K562 (cell line): ENCODE measurements at regions not wholly inside any gene's neighbourhood (a gene's known extent, or its start where the extent isn't known, plus 50 kb on each side); places are given as distances from the start of the nearest gene placed in this dataset.

Experiments used
- CBX5 ChIP-seq: IDR thresholded peaks from 2 replicates; pipeline ENCODE4 v1.6.1; 2014; ENCODE audit warnings: low read depth, borderline replicate concordance
- MECOM ChIP-seq: fragments of 250-450 bp; sonication (Bioruptor Pico); IDR thresholded peaks from 2 replicates; pipeline ENCODE4 v1.8.0; 2022; ENCODE audit warnings: inconsistent platforms
- ZBTB8A ChIP-seq: fragments of 450-650 bp; IDR thresholded peaks from 2 replicates; pipeline ENCODE4 v1.6.1; 2018; ENCODE audit warnings: mild to moderate bottlenecking, moderate library complexity; ENCODE audit not compliant: partially characterized antibody
- ZKSCAN8 ChIP-seq: fragments of 200-800 bp; sonication (Bioruptor generic); IDR thresholded peaks from 2 replicates; pipeline ENCODE4 v1.6.1; 2016; ENCODE audit warnings: missing genetic modification characterization, missing compliant biosample characterization

DNA sequence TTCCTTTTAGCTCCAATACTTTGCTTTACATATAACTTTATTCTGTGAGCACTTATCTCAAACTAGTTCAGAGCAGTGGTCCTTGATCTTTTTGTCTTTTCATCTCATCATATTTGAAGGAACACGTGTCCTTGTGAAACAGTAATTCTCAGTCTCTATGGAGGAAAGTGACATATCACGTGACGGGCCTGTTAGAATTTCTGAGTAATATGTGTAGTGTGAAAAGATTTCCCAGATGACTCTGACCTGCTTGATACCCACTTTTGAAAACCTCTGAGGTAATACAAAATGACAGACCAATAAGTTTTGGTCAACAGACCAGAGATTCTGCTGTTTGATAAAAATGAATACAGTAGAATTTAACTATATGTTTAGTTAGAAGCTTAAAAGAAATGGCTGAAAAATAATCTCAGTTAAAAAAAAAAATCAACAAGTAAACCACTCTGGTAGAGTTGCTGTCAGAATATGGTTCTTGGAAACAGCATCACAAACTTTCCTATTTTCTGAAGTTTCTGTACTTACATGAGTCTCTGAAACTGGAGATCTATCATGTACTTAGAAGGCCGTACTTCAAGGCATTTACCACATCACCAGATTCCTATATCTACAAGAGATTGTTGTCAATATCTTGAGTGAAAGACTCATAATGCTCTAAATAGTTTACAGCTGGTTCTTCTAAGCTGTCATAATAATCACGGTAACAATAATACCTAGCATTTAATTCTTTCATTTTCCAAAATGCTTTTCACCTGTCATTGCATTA lies 590.2 kb upstream of the TBL1XR1 start:
- TF ChIP-seq CBX5 (no peak), ZKSCAN8 (no peak), MECOM (CRISPR knock-in tag) (no peak), ZBTB8A (no peak)
